NCI-H82 (cell line): ENCODE measurements at regions not wholly inside any gene's neighbourhood (a gene's known extent, or its start where the extent isn't known, plus 50 kb on each side); places are given as distances from the start of the nearest gene placed in this dataset.
"Not testable (repeated sequence)": the region's sequence is repeated elsewhere in the genome, so short reads cannot be mapped to it uniquely, and the experiment has no call there.

Source experiments
- DNase-seq: peaks from one replicate; lab custom pipeline; 2025; lab: John Stamatoyannopoulos, UW

DNA sequence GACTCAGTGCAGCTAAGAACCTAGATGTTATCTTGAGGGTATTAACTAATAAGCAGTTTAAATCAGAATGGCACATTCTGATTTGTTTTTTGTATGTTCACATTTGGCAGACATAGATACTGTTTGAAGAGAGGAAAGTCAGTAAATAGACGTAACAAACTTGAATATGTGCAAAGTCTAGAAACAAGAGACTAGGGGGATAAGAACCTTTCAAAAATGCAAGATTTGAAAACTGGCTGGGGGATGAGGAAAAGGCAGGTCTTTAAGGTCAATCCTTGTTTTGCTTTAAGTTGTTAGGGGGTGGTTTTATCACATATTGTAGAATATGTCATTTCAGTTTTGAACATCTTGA lies 136.5 kb downstream of the ZNF92 start:
- not testable (repeated sequence) for DNase-seq

DNA sequence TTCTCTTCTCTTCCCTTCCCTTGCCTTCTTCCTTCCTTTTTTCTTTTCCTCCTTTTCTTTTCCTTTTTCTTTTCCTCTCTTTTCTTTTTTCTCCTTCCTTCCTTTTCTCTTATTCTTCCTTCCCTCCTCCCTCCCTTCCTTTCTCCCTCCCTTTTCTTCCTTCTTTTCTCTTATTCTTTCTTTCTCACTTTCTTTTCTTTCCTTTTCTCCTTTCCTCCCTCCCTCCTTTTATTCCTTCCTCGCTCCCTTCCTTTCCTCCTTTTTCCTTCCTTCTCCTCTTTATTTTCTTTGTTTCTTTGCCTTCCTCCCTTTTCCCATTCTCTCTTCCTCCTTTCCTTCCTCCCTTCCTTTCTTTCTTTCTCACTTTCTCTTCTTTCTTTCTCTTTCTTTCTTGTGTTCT lies 146.1 kb downstream of the ZNF92 start:
- DNase-seq: not testable (repeated sequence)

DNA sequence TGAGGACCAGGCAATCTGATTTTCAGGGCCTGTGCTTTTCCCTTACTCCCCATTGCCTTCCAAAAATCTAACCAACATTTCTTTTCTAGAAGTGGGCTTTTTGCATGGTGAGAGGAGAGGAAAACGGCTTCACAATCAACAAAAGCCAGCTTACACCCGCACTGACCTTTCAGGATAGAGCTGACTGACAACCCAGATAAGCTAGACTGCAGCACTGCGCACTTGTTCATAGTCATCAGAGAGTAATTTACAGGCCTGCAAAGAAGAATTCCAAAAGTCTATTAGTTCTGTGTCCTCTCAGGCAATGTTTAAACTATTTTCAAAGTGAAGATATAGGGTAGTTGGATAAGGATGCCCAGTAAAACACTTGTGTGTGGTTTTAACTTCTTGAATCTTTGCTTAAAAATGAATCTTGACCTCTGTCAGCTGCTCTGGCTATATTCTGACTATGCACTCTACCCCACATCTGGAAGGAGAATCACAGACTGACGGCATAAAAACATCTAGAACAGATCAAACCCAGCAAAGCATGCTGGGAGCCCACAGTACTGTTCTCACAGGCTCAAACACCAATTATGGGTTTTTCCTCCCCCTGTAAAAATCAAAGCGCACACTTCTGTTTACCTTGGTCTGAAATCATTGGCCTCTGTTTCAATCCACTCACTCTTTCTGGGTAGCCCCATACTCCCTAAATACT lies 172.0 kb downstream of the ZNF92 start:
- not testable (repeated sequence) for DNase-seq

DNA sequence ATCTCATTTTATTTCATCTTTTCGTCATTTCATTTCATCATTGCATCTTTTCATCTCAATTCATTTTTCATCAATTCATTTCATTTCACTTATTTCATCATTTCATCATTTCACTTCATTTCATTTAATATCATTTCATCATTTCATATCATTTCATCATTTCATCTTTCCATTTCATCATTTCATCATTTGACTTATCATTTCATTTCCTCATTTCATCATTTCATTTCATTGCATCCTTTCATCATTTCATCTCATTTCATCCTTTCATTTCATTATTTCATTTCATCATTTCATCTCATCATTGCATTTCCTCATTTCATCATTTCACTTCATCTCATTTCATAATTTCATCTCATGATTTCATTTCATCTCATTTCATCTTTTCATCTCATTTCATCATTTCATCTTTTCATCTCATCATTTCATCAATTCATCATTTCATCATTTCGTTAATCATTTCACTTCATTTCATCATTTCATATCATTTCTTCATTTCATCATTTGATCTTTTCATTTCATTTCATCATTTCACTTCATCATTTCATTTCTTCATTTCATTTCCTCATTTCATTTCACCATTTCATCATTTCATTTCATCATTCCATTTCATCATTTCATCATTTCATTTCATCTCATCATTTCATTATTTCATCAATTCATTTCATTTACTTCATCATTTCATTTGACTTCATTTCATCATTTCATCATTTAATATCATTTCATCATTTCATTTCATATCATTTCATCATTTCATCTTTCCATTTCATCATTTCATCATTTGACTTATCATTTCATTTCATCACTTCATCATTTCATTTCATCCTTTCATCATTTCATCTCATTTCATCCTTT lies 176.2 kb downstream of the ZNF92 start:
- not testable (repeated sequence) for DNase-seq

DNA sequence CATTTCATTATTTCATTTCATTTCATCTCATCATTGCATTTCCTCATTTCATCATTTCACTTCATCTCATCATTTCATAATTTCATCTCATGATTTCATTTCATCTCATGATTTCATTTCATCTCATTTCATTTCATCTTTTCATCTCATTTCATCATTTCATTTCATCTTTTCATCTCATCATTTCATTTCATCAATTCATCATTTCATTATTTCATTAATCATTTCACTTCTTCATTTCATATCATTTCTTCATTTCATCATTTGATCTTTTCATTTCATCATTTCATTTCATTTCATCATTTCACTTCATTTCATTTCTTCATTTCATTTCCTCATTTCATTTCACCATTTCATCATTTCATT lies 176.8 kb downstream of the ZNF92 start:
- not testable (repeated sequence) for DNase-seq

DNA sequence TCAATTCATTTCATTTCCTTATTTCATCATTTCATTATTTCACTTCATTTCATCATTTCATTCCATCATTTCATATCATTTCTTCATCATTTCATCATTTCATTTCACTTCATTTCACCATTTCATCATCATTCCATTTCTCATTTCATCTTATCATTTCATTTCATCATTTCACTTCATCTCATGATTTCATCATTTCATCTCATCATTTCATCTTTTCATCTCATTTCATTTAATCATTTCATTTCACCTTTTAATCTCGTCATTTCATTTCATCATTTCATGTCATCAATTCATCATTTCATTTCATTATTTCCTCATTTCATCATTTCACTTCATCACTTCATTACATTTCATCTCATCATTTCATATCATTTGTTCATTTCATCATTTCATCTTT lies 177.4 kb downstream of the ZNF92 start:
- DNase-seq: not testable (repeated sequence)

DNA sequence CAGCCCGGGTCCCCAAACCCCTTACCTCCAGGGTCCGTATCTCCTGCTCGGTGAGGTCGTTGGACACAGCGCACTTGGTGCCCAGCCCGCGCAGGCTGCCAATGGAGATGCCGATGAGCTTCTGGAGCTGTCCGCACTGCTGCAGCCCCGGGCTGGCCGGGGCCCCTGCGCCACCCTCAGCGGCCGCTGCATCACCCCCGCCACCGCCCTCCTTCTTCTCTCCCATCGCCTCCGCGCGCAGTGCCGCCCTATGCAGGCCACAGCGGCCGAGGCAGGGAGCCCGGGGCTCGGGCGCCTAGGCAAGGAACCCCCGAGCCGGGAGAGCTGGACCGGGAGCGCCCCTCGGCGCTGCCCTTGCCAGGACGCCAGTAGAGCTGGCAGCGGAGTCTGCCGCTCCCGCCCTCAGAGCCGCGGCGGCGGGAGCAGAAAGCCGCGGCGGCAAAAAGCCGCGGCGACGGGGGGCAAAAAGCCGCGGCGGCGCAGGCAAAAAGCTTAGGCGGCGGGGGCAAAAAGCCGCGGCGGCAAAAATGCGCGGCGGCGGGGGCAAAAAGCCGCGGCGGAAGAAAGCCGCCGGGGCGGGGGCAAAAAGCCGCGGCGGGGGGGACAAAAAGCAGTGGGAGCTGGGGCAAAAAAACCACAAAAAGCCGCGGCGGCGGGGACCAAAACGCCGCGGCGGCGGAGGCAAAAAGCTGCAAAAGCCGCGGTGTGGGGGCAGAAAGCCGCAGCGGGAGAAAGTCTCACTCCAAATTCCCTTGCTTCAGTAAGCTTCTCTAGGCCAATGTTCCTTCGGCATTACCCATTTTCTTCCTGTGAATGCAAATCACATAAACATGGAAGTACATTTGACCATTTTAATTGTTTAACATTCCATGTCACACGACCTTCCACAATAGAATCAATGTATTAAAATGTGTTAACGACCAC lies 181.2 kb downstream of the ZNF92 start:
- not testable (repeated sequence) for DNase-seq

DNA sequence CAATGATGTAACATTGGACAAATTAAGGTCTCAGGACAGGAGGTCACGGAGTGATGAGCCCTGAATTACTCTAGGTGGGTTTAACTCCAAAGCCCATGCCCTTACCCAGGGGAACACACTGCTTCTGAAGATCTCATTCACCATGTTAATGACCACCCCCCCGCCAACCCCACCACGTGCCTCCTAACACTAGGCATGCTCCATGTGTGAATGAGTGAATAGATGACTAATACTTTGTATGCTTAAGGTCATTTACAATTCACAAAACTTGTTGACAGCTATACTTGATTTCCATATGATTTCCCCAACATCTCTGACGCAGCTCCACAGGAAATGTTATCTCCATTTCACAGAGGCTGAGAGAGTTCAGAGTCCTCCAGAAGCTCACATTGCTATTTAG lies 184.9 kb downstream of the ZNF92 start:
- DNase-seq: not testable (repeated sequence)

DNA sequence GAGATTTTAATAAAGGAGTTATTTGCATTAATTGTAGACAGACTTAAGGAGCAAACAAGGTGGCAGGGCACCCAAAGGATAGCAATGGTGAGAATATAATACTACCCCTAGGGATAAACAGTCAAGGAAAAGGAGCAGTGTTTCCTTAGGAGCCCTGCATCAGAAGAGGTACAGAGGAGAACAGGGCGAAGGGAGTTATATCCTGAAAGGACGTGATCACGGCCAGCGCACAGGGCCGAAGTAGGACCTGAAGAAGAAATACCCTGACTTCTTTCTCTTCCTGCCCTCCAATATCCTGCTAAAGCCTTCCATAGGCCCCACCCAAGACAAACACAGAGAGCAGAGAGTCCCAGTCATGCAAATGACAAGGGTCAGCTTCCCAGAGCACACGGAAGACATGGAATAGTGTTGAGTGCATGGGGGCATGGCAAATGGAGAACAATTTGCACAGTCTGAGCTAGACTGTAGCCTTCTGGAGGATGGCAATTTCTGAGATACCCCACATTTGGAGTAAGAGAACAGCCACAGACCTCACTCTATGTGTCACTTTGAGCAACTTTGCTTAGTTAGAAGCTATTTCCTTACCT lies 188.2 kb downstream of the ZNF92 start:
- not testable (repeated sequence) for DNase-seq

DNA sequence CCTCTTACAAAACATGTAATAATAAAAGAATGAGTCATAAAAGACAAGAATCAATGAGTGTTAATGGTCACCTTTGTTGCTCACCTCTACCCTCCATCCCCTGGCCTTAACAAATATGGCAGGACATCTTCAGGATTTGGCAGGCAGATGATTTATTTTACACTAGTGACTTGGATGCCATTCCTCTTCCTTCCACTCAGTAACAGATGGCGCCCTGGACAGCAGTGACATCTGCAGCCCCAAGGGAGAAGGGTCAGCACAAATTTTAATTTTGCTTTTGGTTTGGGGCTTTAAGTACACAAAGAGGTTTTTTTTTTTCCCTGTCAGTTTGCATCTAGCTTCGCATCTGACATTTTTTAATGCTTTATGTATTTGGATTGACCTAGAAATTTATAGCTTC lies 188.9 kb downstream of the ZNF92 start:
- not testable (repeated sequence) for DNase-seq

DNA sequence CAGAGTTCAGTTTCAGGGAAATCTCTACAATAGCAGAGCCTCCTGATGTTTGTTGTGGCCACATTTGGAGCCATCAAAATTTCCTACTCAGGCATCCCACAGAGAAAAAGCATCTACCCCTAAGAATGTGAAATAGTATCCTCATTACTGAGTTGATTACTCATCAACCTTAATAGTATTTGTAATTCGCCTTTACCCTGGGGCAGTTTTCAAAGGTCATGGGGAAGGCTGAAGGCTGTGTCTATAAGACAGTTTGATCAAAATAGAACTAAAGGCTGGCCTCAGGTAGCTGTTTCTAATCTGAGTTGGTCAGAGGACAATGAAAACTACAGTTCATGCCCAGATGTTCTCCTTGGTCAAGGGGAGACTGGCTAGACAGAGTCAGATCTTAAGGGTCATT lies 189.7 kb downstream of the ZNF92 start:
- DNase-seq: not testable (repeated sequence)

DNA sequence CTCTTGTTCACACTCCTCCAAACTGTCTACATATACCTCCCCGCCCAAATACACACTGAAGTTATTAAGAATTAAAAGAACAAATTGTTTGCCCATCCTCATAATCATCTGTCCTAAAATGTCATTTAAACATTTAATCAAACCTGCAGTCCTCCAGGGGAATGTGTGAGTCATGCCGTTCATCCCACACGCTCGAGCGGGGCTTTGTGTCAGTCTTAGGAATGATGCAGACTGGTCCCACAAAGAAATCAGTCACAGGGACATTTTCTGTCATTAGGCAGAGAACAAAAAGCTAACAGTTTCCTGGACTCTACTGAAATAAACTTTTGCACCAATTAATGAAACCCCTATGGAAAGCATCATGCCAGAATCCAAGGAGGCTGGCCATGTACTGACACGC lies 194.6 kb downstream of the ZNF92 start:
- not testable (repeated sequence) for DNase-seq

DNA sequence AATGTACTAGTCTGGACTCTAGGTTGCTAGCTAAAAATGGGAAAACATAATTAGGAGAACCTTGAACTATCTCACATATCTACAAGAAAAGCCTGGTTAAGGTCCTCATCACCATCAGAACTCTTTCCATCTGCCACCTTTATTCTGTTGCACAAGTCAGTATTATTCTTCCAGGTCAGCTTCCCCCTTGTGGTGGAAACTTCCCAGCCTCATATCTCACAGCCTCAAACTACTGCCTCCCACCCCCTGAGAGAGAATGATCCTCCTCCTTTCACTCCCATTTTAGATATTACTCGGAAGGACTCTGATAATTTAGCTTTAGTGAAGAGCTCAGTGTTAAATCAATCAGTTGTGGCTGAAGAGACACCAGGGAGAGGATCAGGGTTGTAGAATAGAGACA lies 197.3 kb downstream of the ZNF92 start:
- DNase-seq: not testable (repeated sequence)

DNA sequence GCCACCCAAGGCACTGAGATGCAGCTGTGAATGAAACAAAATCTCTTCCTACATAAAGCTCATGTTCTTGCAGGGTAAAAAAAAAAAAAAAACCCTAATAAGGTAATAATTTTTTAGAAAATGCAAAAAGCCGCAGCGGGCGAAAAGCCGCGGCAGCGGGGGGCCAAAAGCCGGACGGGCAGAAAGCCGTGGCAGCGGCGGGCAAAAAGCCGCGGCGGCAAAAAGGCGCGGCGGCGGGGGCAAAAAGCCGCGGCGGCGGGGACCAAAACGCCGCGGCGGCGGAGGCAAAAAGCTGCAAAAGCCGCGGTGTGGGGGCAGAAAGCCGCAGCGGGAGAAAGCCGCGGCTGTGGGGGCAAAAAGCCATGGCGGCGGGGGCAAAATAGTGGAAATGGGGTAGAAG lies 198.9 kb downstream of the ZNF92 start:
- peak; percentile 19 for DNase-seq

DNA sequence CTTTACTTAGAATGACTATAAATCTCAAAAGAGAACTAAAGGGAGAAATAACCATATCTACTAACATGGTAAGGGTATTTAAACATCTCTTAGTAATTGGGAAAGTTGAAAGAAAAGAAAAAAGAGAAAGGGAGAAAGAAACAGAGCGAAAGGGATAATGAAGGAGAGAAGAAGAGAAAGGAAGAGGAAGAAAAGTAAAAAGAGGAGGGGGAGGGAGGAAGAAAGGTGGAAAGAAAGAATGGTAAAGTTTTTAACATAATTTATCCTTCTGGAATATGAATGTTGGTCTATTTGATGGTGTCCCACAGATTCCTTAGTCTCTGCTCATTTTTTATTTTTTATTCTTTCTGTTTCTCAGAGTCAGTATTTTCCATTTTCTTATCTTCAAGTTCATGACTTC lies 202.7 kb downstream of the ZNF92 start:
- not testable (repeated sequence) for DNase-seq

DNA sequence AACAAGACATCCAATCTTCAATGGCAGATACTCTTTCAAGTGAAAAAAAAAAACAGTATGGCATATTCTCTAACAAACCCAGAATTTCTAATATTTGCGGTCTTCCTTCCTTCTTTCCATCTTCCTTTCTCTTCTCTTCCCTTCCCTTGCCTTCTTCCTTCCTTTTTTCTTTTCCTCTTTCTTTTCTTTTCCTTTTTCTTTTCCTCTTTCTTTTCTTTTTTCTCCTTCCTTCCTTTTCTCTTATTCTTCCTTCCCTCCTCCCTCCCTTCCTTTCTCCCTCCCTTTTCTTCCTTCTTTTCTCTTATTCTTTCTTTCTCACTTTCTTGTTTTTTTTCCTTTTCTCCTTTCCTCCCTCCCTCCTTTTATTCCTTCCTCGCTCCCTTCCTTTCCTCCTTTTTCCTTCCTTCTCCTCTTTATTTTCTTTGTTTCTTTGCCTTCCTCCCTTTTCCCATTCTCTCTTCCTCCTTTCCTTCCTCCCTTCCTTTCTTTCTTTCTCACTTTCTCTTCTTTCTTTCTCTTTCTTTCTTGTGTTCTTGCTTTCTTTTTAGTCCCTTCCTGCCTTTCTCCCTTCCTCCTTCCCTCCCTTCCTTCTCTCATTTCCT lies 209.0 kb downstream of the ZNF92 start:
- DNase-seq: not testable (repeated sequence)

DNA sequence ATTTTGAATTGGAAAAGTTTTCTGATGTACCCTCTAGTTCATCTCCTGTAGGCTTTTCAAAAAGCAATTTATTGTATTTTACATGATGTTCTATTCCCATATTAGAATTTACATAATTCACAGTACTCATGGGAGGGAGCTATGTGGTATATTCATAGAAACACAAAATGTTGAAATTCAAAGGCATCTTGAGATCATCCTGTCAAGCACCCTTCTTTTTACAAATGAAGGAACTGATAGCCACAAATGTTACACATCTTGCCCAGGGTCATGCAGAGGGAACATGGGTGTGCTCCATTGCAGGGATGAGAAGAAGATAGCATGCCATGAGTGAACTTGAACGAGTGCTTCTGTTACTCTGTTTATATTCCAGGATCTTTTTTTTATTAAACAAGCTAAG lies 228.8 kb downstream of the ZNF92 start:
- DNase-seq: not testable (repeated sequence)

DNA sequence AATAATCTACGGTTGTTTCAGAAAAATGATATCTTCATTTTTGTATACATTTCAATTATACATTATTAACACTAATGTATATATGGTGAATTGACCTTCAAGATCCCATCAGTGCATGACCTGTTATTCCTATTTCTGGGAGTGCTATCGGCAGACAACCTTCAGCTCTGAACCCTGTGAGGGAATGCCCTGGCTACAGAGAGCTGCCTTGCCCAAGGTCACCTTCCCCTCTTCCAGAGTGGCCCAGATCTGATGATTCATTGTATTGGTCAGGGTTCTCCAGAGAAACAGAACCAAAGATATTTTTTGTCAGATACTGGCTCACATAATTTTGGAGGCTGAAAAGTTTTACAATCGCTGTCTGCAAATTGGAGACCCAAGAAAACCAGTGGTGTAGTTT lies 235.5 kb downstream of the ZNF92 start:
- DNase-seq: no peak

DNA sequence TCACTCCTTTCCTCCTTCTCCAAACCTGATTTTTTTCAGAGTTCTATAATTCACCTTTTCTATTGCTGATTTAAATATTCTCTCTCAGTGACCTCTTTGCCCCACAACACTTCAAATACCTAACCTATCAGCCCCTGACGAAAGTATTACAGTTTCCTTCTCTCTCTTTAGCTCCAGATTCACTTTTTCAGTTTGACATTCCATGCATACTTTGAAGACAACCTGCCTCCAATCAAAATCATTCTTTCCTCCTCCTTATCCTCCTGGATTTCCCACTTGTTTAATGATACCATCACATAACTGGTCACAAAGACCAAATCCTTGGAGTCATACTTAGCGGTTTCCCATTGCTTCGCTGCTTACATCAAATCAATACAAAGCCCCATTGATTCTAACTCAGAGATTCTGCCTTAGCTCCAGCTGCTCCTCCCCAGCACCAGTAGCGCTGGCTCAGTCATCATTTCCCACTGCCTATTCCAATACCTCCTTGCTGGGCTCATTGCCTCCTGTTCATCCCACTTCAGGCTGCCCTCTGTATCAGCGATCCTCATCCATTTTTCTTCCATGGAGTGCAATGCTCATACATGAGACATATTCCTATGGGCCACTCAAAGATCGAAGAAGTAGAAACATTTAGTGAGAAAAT lies 240.1 kb downstream of the ZNF92 start:
- DNase-seq: not testable (repeated sequence)

DNA sequence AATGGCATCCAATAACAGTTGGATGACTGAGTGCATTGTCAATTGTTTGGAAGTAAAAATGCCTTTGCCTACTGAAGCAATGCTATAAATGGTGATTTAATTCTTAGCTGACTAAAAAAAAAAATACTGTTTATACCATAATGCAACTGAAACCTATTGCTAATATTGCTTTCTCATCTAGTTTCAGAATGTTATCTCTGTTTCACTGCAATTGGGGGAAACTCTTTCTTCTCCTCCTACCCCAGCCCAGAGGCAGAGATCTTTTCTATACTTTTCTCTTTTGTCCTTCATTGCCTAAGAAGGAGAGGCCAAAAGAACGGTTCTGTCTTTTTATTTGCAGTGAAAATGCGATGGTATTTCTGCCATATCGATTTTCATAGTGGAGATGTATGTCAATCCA lies 242.5 kb downstream of the ZNF92 start:
- DNase-seq: not testable (repeated sequence)

DNA sequence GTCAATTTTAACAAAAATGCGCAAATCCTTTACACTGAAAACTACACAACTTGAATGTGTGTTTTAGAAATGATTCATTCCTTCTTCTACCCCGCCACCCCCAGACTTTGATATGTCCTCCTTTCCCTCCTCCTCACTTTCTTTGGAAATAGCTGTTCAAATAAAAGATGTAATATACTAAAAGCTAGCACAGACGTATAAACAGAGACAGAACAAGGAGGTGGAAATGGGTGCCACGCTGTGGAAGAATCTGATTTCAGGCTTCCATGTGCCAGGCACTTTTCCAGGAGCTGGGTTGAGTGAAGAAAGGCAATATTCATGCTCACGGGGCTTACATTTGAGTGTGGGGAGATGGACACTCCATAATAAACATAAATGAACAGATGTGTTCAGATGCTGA lies 246.6 kb downstream of the ZNF92 start:
- not testable (repeated sequence) for DNase-seq
